ENCODE measurements at regions not wholly inside any gene's neighbourhood (a gene's known extent, or its start where the extent isn't known, plus 50 kb on each side); places are given as distances from the start of the nearest gene placed in this dataset.

DNA sequence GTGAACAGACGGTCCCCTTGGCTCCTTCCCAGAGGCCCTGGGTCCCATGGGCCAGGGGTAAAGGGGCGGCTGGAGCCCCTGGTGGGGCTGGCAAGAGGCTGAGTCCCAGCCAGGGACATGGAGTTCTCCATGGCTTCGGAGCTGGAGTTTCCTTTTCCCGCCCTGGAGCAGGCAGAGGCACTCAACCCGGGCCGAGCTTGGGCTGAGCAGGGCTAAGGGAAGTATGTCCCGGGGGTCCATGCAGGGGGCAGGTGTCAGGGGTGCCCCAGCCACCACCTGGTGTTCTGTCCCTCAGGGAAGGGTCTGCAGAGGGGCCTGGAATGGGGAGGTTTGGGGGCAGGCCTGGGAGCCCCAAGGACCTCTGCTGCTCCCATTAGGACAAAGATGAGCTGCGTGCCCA, 54.0 kb upstream of the TPM4 start:
- ATAC-seq (ENCODE audit: low read depth) = no peak
- no peak overlapping the region for H2BK20ac ChIP-seq (ENCODE audit: low read depth, low read length)
- no peaks in the 10 kb centered on the region for H3K36me3 ChIP-seq (ENCODE audit: control insufficient read depth, insufficient read depth, low read length)
- no peak for DNase-seq
- H4K91ac ChIP-seq (ENCODE audit: insufficient read depth, low read depth, low read length) = no peak overlapping the region
- TF ChIP-seq SMC3 (IDR thresholded peaks at IDR 0.05; ENCODE audit: low read depth, low read length) = no peak
- TF ChIP-seq POLR2A (IDR thresholded peaks at IDR 0.05; ENCODE audit: low read depth, low read length) = no peak
- TF ChIP-seq, protein P1, sequence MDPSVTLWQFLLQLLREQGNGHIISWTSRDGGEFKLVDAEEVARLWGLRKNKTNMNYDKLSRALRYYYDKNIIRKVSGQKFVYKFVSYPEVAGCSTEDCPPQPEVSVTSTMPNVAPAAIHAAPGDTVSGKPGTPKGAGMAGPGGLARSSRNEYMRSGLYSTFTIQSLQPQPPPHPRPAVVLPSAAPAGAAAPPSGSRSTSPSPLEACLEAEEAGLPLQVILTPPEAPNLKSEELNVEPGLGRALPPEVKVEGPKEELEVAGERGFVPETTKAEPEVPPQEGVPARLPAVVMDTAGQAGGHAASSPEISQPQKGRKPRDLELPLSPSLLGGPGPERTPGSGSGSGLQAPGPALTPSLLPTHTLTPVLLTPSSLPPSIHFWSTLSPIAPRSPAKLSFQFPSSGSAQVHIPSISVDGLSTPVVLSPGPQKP (IDR thresholded peaks at IDR 0.05; ENCODE audit: borderline replicate concordance, low read depth, low read length) = no peak
- TF ChIP-seq FOS (IDR thresholded peaks at IDR 0.05; ENCODE audit: low read depth, low read length) = no peak
- TF ChIP-seq MXI1 (IDR thresholded peaks at IDR 0.05; ENCODE audit: borderline replicate concordance, low read depth, low read length) = no peak
- no peaks in the 10 kb centered on the region for H3K9me3 ChIP-seq (ENCODE audit: control insufficient read depth, insufficient read depth, low read length)
- H3K9me1 ChIP-seq (ENCODE audit: insufficient read depth, low read length) = no peaks in the 10 kb centered on the region
- H3K56ac ChIP-seq (ENCODE audit: extremely low read depth, insufficient read depth, low read length) = no peak overlapping the region
- 37% methylated on average over 6 of the region's 8 CpGs; no CpG with 5 or more reads in 1 of the 2 experiments for WGBS, 2 experiments (ENCODE audit: extremely low coverage in 2 of 2, insufficient read length in 1 of 2)
- no peak overlapping the region for H4K5ac ChIP-seq (ENCODE audit: low read depth, low read length)
- in situ Hi-C loops (cut with MboI; ENCODE audit: low sequenced_read_pairs) = no loop called here
- H2AK9ac ChIP-seq (replicated peaks; ENCODE audit: low read depth, low read length, poor library complexity) = no peak overlapping the region
- ChIA-PET CTCF (no interaction called here), POLR2A (ENCODE audit: unreplicated experiment) (no interaction called here)
- H3K14ac ChIP-seq (replicated peaks; ENCODE audit: low read depth, low read length) = no peak overlapping the region
- no peaks in the 10 kb centered on the region for H4K20me1 ChIP-seq (ENCODE audit: insufficient read depth, low read length)
- no peak overlapping the region for H3K4me2 ChIP-seq (ENCODE audit: low read depth, low read length)
- H2AFZ ChIP-seq (replicated peaks; ENCODE audit: low read length, poor library complexity) = no peak overlapping the region
- H3K23ac ChIP-seq (ENCODE audit: low read depth, low read length) = no peak overlapping the region
- H3K27ac ChIP-seq (ENCODE audit: insufficient read depth, low read length) = no peak overlapping the region
- no peak overlapping the region for H2BK15ac ChIP-seq (ENCODE audit: low read depth, low read length)
- no peak overlapping the region for H3K18ac ChIP-seq (ENCODE audit: low read depth, low read length)
- no peak overlapping the region for H2BK120ac ChIP-seq (ENCODE audit: low read depth, low read length)
- BruUV-seq (replicated peaks) = no TSS peak
- H3K27me3 ChIP-seq (ENCODE audit: control insufficient read depth, insufficient read depth, low read length) = peaks cover 8% of the 10 kb centered on the region; the same call in 1 of the 2 replicates
- no peaks in the 10 kb centered on the region for H3K4me1 ChIP-seq (ENCODE audit: control insufficient read depth, insufficient read depth, low read length)
- no peak overlapping the region for H2BK5ac ChIP-seq (ENCODE audit: low read depth, low read length, poor library complexity, severe bottlenecking)
- H2AK5ac ChIP-seq (ENCODE audit: low read depth, low read length) = no peak overlapping the region
- dilution Hi-C loops (cut with HindIII; ENCODE audit: low sequenced_read_pairs, unreplicated experiment) = no loop called here
- H3K79me1 ChIP-seq (ENCODE audit: low read depth in 1 of 2, low read length in 2 of 2) = no peaks in the 10 kb centered on the region
- no peak overlapping the region for H3K9ac ChIP-seq (ENCODE audit: low read depth, low read length)
- intact Hi-C loops (cut with micrococcal nuclease) = no loop called here
- no peak overlapping the region for H3K4ac ChIP-seq (ENCODE audit: low read depth, low read length)
- no peak overlapping the region for H3K4me3 ChIP-seq (ENCODE audit: insufficient read depth, low read depth, low read length)
- no peak overlapping the region for H4K8ac ChIP-seq (ENCODE audit: low read depth in 2 of 2, low read length in 2 of 2)

Measured in IMR-90 (cell line).